Activated CD8-positive, alpha-beta T cell treated with anti-CD3 and anti-CD28 coated beads for 36 hours (primary cell): ENCODE measurements at regions not wholly inside any gene's neighbourhood (a gene's known extent, or its start where the extent isn't known, plus 50 kb on each side); places are given as distances from the start of the nearest gene placed in this dataset.

Experiments used
- ATAC-seq: fragments of 200-7000 bp; cut with Tn5 transposase; one replicate; pipeline ENCODE4 v1.10.0; 2021; ENCODE audit warnings: mild to moderate bottlenecking, moderate library complexity
- CTCF ChIA-PET: fragments of 350-600 bp; sonication (Branson Sonifier 250); formaldehyde crosslinking; loops from one replicate; lab custom pipeline; 2021; ENCODE audit warnings: antibody characterized with exemption; lab: Charles Lee
- POLR2A ChIA-PET: fragments of 350-600 bp; sonication (Branson Sonifier 250); formaldehyde crosslinking; loops from one replicate; lab custom pipeline; 2021; ENCODE audit warnings: antibody characterized with exemption; lab: Charles Lee
- DNase-seq: peaks from one replicate; pipeline ENCODE4 v3.0.0-alpha.2; 2020
- H3K27ac Mint-ChIP-seq: one replicate; pipeline ENCODE4 v1.8.0; 2021; ENCODE audit warnings: mild to moderate bottlenecking, mixed read lengths
- H3K27me3 Mint-ChIP-seq: one replicate; pipeline ENCODE4 v1.8.0; 2021; ENCODE audit warnings: mixed read lengths
- H3K36me3 Mint-ChIP-seq: one replicate; pipeline ENCODE4 v1.8.0; 2021; ENCODE audit warnings: low read depth, mixed read lengths
- H3K4me1 Mint-ChIP-seq: one replicate; pipeline ENCODE4 v1.8.0; 2021; ENCODE audit warnings: low read depth, mixed read lengths
- H3K4me3 Mint-ChIP-seq: one replicate; pipeline ENCODE4 v1.8.0; 2021; ENCODE audit warnings: mild to moderate bottlenecking, moderate library complexity, mixed read lengths
- H3K9me3 Mint-ChIP-seq: one replicate; pipeline ENCODE4 v1.8.0; 2021; ENCODE audit warnings: mixed read lengths
- intact Hi-C: fragments of 100-400 bp; cut with micrococcal nuclease; formaldehyde crosslinking; loops from one replicate; pipeline ENCODE4 v1.10.0; 2022
- TF ChIP-seq, protein P1 (sequence below): fragments of 200-600 bp; IDR thresholded peaks from one replicate; pipeline ENCODE4 v1.8.0; 2022; ENCODE audit warnings: antibody characterized with exemption, mild to moderate bottlenecking

DNA sequence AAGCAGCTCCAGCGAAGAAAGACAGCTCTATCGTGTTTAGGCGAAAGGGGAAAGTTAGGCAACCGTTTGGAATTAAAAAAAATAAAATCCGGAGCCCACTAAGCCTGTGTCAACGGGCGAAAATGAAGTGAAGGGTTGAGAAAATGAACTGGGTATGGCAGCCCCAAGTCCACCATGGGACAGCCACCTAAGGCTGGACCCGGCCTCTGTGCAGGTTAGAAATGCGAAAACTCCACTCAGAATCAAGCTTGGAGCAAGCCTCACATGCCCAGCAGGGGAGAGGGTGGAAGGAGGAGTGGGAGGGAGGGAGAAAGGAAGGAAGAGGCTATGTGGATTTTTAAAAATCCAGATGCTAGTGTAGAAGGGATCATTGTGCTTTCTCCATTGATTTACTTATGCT, 101.2 kb downstream of the IRS2 start:
- TF ChIP-seq, protein P1, sequence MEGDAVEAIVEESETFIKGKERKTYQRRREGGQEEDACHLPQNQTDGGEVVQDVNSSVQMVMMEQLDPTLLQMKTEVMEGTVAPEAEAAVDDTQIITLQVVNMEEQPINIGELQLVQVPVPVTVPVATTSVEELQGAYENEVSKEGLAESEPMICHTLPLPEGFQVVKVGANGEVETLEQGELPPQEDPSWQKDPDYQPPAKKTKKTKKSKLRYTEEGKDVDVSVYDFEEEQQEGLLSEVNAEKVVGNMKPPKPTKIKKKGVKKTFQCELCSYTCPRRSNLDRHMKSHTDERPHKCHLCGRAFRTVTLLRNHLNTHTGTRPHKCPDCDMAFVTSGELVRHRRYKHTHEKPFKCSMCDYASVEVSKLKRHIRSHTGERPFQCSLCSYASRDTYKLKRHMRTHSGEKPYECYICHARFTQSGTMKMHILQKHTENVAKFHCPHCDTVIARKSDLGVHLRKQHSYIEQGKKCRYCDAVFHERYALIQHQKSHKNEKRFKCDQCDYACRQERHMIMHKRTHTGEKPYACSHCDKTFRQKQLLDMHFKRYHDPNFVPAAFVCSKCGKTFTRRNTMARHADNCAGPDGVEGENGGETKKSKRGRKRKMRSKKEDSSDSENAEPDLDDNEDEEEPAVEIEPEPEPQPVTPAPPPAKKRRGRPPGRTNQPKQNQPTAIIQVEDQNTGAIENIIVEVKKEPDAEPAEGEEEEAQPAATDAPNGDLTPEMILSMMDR: no peak
- DNase-seq: no peak
- intact Hi-C loops: no loop called here
- Mint-ChIP-seq H3K27ac (no peak overlapping the region), H3K9me3 (no peaks in the 10 kb centered on the region), H3K36me3 (no peaks in the 10 kb centered on the region), H3K4me3 (no peak overlapping the region), H3K27me3 (peaks cover 6% of the 10 kb centered on the region), H3K4me1 (no peaks in the 10 kb centered on the region)
- no peak for ATAC-seq
- ChIA-PET CTCF (no interaction called here), POLR2A (no interaction called here)

DNA sequence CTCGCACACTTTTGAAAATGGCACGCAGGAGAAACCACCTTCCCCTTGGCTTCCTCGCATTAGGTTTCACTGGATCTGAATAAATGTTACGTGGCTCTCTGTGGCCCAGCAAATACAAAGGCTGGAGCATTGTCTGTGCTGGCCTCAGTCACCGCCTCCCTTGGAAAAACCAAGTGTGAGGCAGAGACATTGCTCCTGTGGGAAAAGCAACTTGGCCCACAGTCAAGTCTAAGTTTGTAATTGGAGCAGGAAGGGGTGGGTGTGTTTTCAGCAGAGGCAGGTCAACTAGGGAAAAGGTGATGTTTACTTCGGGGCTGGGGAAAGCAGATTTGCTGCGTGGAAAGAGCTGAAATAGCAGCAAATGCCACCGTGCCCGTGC, 101.6 kb downstream of the IRS2 start:
- ChIA-PET POLR2A (no interaction called here), CTCF (no interaction called here)
- Mint-ChIP-seq H3K27me3 (peaks cover 6% of the 10 kb centered on the region), H3K4me1 (no peaks in the 10 kb centered on the region), H3K9me3 (no peaks in the 10 kb centered on the region), H3K27ac (no peak overlapping the region), H3K36me3 (no peaks in the 10 kb centered on the region), H3K4me3 (no peak overlapping the region)
- no peak for ATAC-seq
- intact Hi-C loops: no loop called here
- DNase-seq: no peak
- TF ChIP-seq, protein P1: no peak

DNA sequence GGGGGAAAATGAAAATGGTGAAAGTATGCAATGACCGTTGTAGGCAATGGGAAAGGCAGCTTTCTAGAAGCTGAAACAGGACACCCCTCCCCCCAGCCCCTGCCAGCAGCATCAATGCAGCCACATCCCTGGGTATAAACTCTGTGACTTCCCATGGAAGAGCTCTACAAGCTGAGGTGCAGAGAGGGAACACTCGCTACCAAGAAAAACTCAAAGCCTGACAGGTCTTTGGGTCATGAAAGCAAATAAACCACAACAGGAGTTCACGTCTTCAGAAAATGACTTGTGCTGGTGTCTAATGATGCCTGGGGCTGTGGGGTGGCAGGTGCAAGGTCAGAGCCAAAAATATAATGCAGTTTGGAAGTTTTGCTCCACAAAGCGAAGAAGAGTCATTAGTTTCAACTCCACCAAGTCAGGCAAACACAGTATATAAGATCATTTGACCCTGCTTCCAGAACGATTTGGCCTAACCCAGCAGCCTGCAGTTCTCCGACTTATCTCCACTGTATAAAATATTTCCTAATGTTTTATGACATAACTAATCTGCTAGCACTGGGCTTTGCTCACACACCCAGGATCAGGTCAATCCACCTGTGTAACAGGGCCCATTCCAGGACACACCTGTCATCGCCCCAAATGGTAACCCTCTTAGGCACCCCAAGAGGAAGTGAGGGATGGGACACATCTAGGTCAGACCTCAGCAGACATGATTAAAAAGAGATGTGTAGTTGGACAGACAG, 102.1 kb downstream of the IRS2 start:
- TF ChIP-seq, protein P1: no peak
- Mint-ChIP-seq H3K27me3 (peaks cover 6% of the 10 kb centered on the region), H3K4me3 (no peak overlapping the region), H3K4me1 (no peaks in the 10 kb centered on the region), H3K27ac (no peak overlapping the region), H3K36me3 (no peaks in the 10 kb centered on the region), H3K9me3 (no peaks in the 10 kb centered on the region)
- DNase-seq (no peak), ATAC-seq (no peak)
- intact Hi-C loops: no loop called here
- CTCF ChIA-PET: no interaction called here
- POLR2A ChIA-PET: no interaction called here

- ATAC-seq: no peak
- Mint-ChIP-seq H3K4me1 (no peaks in the 10 kb centered on the region), H3K27me3 (peaks cover 6% of the 10 kb centered on the region), H3K36me3 (no peaks in the 10 kb centered on the region), H3K9me3 (no peaks in the 10 kb centered on the region), H3K27ac (no peak overlapping the region), H3K4me3 (no peak overlapping the region)
- ChIA-PET POLR2A (no interaction called here), CTCF (interaction anchor here (0.8 kb wide), 1 partner anchor 17 kb away, joined by 3 read pairs; no protein-coding TSS in a partner anchor)
- intact Hi-C loops: no loop called here
- no peak for DNase-seq
- TF ChIP-seq, protein P1: no peak
Measured at GRCh38 chr13:109682534-109683244, 103.7 kb downstream of the IRS2 start.

DNA sequence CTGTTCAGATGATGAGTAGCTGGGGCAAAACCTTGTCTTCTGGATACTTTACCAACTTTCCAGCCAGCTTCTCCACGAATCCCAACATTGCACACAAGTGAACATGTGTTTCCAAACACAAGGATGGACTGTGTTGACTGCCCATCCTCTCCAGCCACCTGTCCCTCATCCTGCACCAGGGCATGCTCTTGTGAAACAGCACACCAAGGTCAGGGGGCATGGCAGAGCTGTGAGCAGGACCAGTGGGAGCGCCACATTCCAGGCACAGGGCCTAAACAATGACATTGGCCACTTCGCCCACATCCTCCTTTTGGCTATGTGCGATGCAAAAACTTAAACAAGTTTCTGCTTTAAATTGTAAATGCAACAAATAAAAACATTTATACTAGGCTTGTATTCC, 105.5 kb downstream of the IRS2 start:
- no peaks in the 10 kb centered on the region for H3K4me1 Mint-ChIP-seq
- H3K36me3 Mint-ChIP-seq: no peaks in the 10 kb centered on the region
- ChIA-PET POLR2A (no interaction called here), CTCF (no interaction called here)
- DNase-seq: no peak
- no peak overlapping the region for H3K4me3 Mint-ChIP-seq
- no peaks in the 10 kb centered on the region for H3K9me3 Mint-ChIP-seq
- no peak for ATAC-seq
- no peak overlapping the region for H3K27ac Mint-ChIP-seq
- intact Hi-C loops: no loop called here
- TF ChIP-seq, protein P1: no peak
- H3K27me3 Mint-ChIP-seq: peaks cover 6% of the 10 kb centered on the region
